Fibroblast of skin of scalp (primary cell): ENCODE measurements at regions not wholly inside any gene's neighbourhood (a gene's known extent, or its start where the extent isn't known, plus 50 kb on each side); places are given as distances from the start of the nearest gene placed in this dataset.
"Not testable (repeated sequence)": the region's sequence is repeated elsewhere in the genome, so short reads cannot be mapped to it uniquely, and the experiment has no call there.

Source experiments
- DNase-seq: peaks from one replicate; pipeline ENCODE4 v3.0.0-alpha.2; 2013

DNA sequence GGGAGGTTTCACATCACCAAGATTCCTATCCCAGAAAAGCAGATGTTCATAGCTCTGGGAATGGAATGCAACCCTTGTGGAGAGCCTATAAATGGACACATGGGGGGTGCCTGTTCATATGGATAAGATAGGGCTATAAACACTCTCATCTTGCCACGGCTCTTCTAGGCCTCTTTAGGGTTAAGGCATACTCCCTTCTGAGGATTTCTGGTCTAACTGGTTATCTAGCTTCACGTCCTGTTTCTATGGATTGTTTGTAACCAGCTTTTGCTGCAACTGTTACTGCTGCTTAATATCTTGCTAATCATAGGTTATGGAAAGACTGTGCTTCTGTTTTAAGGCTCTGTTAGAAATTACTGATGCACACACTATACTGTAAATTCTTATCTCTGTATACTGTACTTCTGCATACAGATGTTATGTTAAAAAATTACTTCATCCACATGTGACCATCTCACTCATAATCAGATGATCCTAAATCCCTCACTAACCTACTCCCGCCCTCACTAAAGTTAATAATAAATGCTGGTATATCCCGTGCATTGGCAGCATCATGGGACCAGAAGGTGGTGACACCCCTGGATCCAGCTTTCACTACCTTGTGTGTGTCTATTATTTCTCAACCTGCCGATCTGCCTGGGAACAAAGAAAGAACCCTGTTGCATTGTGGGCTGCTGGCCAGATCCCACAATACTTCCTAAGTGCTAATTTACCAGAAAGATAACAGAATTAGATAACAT is 68.7 kb downstream of the PRKAB2 start:
- DNase-seq: not testable (repeated sequence)

- DNase-seq: no peak
Measured at GRCh38 chr1:147099192-147099591, 73.1 kb downstream of the PRKAB2 start.

DNA sequence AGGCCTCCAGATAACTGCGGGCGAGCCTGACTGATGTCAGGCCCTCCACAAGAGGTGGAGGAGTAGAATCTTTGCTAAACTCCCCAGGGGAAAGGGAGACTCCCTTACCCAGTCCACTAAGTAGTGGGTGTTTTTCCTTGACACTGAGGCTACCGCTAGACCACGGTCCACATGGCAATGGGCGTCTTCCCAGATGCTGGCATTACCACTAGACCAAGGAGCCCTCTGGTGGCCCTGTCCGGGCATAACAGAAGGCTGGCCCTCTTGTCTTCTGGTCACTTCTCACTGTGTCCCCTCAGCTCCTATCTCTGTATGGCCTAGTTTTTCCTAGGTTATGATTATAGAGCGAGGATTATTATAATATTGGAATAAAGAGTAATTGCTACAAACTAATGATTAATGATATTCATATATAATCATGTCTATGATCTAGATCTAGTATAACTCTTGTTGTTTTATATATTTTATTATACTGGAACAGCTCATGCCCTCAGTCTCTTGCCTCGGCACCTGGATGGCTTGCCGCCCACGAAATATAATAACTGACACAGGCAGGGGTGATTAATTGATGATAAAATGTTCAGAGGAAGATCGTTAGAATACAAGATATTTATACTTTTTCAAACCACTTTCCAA is 73.8 kb downstream of the PRKAB2 start:
- DNase-seq: peak; percentile 10

- no peak for DNase-seq
Measured at GRCh38 chr1:147095691-147096090, 76.6 kb downstream of the PRKAB2 start.

- DNase-seq: no peak
Measured at GRCh38 chr1:147091801-147092200, 80.5 kb downstream of the PRKAB2 start.

DNA sequence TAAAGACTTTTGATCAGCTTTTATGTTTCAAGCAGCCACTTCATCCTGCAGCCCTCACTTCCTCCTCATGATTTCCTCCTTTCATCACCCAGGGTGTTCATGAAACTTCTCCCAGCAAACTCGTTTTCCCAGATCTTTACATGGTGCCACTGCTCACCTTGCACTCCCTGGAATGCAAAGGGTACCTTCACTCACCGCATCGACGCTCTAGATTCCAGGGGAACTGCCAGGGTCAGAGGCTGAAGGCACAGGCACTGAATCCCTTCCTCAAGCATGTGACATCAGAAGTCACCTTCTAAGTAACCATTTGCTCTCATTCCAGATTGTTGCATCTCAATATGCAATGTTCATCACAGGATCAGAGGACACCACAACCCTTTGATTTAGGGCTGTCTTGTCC is 82.8 kb downstream of the PRKAB2 start:
- DNase-seq: no peak

GRCh38 chr1:147086129-147086528 is 86.1 kb downstream of the PRKAB2 start:
- no peak for DNase-seq

DNA sequence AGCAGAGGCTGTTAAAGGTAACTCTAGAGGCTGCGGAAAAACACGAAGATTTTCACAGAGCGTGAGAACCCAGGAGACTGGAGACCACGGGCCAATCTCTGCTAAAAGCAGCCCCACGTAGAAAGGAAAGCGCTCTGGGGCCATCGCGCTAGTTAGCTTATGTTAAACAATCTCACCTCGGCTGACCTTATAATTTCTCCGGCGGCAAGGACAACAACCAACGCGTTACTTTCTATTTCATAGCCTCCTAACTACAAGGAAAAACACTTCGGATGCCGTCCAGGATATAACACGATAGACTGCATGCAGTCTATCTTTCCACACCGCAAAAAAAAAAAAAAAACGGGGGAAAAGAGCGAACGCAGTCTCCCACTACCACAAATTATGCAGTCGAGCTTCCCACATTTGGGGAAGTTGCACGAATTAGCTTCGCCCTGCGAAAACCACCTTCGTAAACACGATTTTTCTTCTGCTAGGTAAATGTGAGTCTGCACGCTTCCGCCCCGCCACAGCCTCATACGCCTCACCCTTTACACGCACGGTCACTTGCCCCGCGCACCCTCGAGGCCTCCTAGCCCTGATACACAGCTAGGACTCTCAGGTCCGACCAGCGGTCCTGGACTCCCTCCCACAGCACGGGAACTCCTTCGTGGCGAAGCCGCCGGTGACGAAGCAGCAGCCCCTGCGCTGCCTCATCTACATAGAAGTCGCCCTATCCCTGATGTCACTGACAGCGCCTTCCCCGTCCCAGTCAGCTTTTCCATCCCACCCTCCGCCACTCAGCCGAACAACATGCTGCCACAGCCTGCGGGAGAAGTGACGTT is 87.8 kb downstream of the PRKAB2 start:
- DNase-seq: peak; percentile 93

- no peak for DNase-seq
Measured at GRCh38 chr1:147083919-147084272, 88.4 kb downstream of the PRKAB2 start.

DNA sequence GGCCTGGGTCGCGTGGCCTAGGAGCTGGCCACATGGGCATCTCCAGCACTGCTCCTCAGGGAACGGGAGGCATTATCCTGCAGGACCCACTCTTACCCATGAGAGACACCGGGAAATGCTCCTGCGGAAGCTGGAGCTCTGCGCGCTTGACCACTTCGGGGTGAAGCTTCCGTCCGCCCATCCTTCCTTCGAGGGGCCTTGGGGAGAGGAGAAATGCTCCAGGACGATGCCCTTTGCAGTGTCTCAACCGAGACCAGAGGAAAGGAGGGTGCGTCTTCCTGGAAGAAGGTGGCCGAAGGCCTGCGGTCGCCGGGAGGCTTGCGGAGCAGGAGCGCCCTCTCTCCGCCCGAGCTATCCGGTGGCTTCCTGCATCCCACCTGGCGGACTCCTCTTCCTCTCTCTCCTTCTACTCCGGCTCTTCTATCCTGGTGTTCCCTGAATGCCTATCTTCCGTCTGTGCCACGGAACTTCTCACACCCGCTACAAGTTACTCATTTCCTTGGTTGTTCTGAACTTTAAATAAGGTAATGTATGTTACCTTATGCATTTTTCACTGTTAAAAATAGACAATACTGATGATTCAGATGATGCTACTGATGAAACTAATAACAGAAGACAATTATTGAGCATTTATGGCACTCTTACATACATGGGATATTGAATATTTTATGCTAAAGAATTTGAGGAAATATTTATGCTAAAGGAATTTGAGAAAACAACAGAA is 91.4 kb downstream of the PRKAB2 start:
- DNase-seq: no peak

GRCh38 chr1:147080006-147080661 is 92.1 kb downstream of the PRKAB2 start:
- no peak for DNase-seq

DNA sequence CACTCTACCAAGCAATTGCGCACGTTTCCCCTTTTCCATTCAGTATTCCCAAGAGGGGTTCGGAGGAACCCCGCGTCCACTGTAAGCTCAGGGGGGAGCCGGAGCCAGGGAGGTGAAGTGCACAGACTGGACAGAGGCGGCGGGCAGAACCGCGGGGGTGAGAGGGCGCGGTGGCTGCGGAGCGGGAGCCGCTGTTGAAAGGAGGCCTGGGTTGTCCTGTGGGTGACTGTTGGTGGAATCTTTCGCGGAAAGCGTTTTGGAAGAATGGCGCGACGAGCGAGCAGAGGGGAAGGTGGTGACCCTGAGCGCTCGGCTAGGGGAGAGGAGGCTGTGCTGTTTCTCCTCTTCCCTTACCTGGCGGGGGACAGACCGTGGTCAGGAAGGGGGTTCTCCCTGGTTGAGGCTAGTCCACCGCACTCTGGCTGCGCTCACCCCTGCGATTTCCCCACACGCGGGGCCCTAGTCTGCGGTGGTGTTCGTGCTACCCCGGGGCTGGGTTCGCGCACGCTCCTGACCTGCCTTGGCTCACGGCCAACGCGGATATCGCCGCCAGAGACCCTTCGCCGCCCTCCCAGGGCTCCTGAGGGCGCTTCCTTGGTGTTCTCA is 92.8 kb downstream of the PRKAB2 start:
- no peak for DNase-seq

GRCh38 chr1:147078606-147079399 is 93.5 kb downstream of the PRKAB2 start:
- DNase-seq: no peak

- no peak for DNase-seq
Measured at GRCh38 chr1:147077936-147078605, 94.2 kb downstream of the PRKAB2 start.

GRCh38 chr1:147077523-147077922 is 94.7 kb downstream of the PRKAB2 start:
- no peak for DNase-seq

- DNase-seq: no peak
Measured at GRCh38 chr1:147077081-147077480, 95.2 kb downstream of the PRKAB2 start.

GRCh38 chr1:147076442-147076841 is 95.8 kb downstream of the PRKAB2 start:
- no peak for DNase-seq

- no peak for DNase-seq
Measured at GRCh38 chr1:147072482-147073432, 99.5 kb downstream of the PRKAB2 start.

GRCh38 chr1:147071142-147071541 is 101.1 kb downstream of the PRKAB2 start:
- no peak for DNase-seq
